ENCODE measurements at regions not wholly inside any gene's neighbourhood (a gene's known extent, or its start where the extent isn't known, plus 50 kb on each side); places are given as distances from the start of the nearest gene placed in this dataset.

DNA sequence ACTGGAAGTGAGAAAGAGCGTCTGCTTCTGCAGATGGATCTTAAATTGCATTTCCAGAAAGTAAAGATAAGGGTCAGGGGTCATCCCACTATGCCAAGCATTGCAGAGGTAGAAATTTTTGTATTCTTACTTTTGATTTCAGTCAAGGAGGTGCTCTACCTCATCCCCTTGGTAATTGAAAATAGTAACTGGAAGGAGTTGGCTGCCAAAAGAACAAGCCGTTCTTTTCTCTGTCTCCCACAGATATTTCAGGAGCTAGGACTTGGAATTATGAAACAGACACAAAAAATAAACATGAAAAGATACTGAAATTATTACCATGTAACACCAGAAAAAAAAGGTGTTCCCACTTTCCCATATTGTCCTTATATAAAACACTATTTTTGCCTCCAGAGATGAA is 309.9 kb upstream of the UMPS start:
- TF ChIP-seq CTCF (IDR thresholded peaks at IDR 0.05; ENCODE audit: low read depth, low read length, missing control alignments), result no peak
- H3K4me3 ChIP-seq (ENCODE audit: low read depth, low read length), result no peak overlapping the region
- no peak for DNase-seq (ENCODE audit: low read depth)

GRCh38 chr3:124422805-124423204 is 307.4 kb upstream of the UMPS start:
- no peak for DNase-seq (ENCODE audit: low read depth)
- no peak for TF ChIP-seq CTCF (IDR thresholded peaks at IDR 0.05; ENCODE audit: low read depth, low read length, missing control alignments)
- H3K4me3 ChIP-seq (ENCODE audit: low read depth, low read length), result no peak overlapping the region

- no peak overlapping the region for H3K4me3 ChIP-seq (ENCODE audit: low read depth, low read length)
- no peak for TF ChIP-seq CTCF (IDR thresholded peaks at IDR 0.05; ENCODE audit: low read depth, low read length, missing control alignments)
- DNase-seq (ENCODE audit: low read depth), result no peak
Observed at GRCh38 chr3:124424396-124424795, 305.9 kb upstream of the UMPS start.

- no peak for DNase-seq (ENCODE audit: low read depth)
- no peak overlapping the region for H3K4me3 ChIP-seq (ENCODE audit: low read depth, low read length)
- no peak for TF ChIP-seq CTCF (IDR thresholded peaks at IDR 0.05; ENCODE audit: low read depth, low read length, missing control alignments)
Observed at GRCh38 chr3:124425972-124426371, 304.3 kb upstream of the UMPS start.

- TF ChIP-seq CTCF (IDR thresholded peaks at IDR 0.05; ENCODE audit: low read depth, low read length, missing control alignments), result no peak
- no peak for DNase-seq (ENCODE audit: low read depth)
- H3K4me3 ChIP-seq (ENCODE audit: low read depth, low read length), result no peak overlapping the region
Observed at GRCh38 chr3:124428372-124429128, 301.7 kb upstream of the UMPS start.

DNA sequence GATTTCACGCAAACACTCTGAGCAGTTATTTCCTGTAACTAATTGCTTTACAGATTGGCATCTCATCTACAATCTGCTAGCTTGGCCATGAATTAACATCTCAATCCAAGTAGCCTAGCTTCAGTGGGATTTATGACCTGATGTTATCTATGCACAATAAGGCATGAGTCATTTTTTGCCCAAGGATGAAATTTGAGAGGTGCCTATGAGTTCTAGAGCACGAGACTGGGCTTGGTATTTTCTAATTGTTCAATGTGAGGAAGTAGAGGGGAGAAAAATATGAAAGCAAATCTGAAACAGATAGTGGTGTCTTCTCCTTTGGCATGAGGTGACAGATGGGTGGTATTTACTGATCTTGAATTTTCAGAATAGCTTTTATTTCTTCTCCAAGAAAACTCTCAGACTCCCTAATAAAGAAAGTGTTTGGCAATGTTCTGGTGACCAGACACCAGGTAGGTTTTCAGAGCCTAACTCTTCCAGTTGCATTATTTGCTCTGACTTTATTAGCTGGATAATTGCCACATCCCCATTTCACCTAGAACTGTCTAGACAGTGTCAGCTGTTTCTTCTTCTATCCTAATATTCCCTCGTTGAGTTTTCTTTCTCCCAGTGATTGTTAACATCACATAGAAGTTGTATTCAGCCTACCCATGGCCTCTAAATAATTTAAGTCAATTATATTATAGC is 301.0 kb upstream of the UMPS start:
- DNase-seq (ENCODE audit: low read depth), result no peak
- H3K4me3 ChIP-seq (ENCODE audit: low read depth, low read length), result no peak overlapping the region
- no peak for TF ChIP-seq CTCF (IDR thresholded peaks at IDR 0.05; ENCODE audit: low read depth, low read length, missing control alignments)

All from GM12864 (cell line).